ENCODE measurements at regions not wholly inside any gene's neighbourhood (a gene's known extent, or its start where the extent isn't known, plus 50 kb on each side); places are given as distances from the start of the nearest gene placed in this dataset.

- no peak for DNase-seq
These were observed 241.2 kb upstream of the HS6ST1 start for GRCh38 chr2:128559533-128560515.

DNA sequence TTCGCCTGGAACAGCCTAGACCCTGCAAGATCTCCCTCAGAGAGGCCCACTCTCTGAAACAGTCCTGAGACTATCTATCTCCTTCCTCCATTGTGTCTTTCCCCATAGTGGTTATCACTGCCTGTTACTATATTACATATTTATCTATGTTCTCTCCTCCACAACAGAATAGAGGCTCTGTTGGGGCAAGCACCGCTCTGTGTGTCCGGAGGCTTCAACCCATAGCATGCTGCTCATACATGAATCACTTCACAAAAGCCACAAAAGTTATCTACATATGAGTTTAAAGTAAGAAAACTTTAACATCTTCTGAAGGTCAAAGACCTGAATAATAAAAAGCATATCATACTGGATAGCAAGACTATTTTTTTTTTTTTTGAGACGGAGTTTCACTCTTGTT, 242.1 kb upstream of the HS6ST1 start:
- no peak for DNase-seq

DNA sequence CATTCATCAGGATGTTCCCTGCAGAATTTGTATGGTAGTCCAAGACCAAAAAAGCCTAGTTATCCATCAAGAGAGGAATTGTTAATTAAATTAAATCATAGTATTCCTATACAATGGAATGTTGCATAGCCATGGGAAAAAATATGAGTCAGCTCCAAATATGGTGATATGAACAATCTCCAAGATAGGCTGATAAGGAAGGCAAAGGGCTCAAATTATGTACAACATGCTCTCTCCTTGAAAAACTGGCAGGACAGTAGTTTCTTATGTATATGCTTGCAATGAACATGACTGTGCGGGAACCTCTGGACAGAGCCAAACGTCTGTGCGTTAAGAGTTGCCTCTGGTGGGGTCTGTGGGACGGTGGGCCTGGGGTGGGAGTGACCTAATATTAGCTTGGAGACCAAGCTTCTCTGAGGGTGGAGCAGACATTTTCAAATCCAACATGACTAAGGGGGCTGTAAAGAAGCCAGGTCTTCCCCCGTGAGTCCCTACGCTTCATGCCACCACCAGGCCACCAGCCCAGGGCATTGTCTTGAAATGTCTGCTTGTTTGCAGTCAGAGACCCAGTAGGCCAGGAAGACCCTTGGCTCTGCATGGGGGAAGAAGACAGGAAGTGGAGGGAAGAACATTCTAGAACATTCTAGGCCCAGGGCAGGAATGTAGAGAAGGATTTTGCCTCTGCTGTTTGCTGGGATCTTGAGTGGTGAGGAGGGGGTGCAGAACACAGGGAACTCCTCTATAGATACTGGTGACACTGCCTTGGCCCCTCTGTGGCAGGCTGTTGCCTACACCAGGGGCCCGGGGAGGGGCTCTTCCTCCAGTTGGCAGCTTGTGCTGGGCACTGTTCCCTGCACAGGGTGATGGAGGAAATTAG, 244.0 kb upstream of the HS6ST1 start:
- no peak for DNase-seq

- DNase-seq, result no peak
These were observed 244.7 kb upstream of the HS6ST1 start for GRCh38 chr2:128563348-128563687.

DNA sequence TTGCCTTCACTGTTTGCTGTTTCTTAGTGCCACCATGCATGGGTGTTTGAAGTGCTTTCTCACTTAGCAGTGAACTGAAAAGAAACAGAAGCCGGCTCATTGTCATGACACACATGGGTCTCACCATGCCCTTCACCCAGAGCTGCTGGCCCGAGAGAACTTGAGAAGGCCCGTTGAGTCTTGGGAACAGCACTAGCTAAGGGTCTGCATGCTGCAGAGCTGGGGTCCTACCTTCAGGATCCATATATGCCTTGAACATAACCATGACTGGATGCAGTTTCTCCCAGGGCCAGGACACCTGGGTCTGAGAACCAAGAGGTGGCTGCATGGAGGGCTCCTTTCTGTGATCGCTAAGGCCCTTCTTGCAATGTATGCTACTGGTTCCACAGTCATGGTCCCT, 245.5 kb upstream of the HS6ST1 start:
- DNase-seq, result no peak

GRCh38 chr2:128564551-128564950, 245.9 kb upstream of the HS6ST1 start:
- DNase-seq, result no peak

GRCh38 chr2:128565441-128565840, 246.8 kb upstream of the HS6ST1 start:
- DNase-seq, result no peak

DNA sequence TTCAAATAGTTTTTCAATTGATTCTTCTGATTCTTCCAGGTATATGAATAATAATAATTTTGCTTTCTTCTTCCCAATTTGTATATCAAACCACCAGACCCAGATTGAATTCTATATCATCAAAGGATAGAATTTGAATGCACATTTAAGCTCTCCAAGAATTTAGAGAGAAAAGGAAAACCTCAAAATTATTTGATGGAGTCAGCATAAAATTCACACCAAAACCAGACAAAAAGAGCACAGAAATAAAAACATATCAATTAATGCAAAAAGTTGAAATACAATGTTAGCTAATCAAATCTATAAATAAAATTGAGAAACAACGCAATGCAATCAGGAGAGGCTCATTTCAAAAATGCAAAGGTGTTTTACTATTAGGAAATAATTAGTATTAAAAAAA, 248.0 kb upstream of the HS6ST1 start:
- no peak for DNase-seq

GRCh38 chr2:128568106-128568505, 249.4 kb upstream of the HS6ST1 start:
- no peak for DNase-seq

DNA sequence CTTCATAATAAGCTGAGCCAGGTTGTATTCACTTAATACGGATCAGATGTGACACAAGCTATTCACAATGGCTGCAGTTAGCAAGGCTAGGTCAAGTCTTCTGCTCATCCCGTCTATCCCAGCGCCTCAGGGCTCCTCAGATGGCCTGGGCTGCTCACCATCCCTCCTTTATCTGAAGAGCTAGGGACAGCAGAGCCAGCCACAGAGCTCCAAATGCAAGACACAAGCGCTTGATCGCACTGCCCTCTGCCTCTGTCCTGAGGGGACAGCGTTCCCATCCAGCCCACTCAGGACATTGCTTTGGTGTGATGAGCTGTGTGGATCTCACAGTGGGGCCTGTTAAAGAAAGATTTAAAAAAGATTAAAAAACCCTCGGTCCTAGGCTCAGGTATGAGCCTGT, 254.4 kb upstream of the HS6ST1 start:
- DNase-seq, result no peak

GRCh38 chr2:128573531-128573930, 254.9 kb upstream of the HS6ST1 start:
- DNase-seq, result no peak

- no peak for DNase-seq
These were observed 258.7 kb upstream of the HS6ST1 start for GRCh38 chr2:128577141-128577930.

- no peak for DNase-seq
These were observed 260.0 kb upstream of the HS6ST1 start for GRCh38 chr2:128578406-128579390.

- DNase-seq, result no peak
These were observed 261.2 kb upstream of the HS6ST1 start for GRCh38 chr2:128579825-128580224.

DNA sequence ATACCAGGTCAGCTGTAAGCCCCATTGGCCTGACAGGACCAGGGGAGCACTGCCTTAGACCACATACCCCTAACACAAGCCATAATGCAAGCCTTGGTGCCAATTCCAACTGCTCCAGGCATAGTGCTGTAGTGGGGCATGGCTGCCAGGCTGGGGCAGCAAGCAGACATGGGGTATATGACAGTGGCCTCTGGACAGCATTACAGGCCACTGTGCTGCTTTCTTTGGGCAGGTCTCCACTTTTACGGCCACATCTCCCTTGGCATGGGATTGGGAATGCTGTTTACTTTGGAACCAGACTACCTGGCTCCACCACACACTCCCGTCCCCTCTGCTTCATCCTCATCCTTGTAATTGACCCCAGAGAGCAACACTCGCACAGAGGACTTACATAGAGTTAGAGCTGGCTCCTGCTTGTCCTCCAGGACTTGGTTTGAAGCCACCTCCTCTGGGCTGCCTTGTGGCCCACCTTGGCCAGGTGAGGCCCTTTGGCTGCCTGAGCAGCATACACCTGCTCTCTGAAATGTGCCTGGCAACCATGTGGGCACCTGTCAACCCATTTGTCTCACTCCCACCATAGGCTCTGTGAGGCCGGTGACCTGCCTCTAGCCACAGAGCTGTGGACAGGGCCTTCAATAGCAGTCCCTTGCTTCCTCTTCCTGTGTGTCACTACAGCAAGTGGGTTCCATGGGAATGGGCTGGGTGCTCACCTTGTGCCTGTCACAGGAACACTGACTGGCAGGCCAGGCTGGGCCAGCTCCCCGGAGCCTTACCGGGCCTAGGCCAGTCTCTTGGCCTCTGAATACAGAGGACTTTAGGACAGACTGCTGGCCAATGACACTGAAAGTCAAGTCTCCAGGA, 262.6 kb upstream of the HS6ST1 start:
- no peak for DNase-seq

DNA sequence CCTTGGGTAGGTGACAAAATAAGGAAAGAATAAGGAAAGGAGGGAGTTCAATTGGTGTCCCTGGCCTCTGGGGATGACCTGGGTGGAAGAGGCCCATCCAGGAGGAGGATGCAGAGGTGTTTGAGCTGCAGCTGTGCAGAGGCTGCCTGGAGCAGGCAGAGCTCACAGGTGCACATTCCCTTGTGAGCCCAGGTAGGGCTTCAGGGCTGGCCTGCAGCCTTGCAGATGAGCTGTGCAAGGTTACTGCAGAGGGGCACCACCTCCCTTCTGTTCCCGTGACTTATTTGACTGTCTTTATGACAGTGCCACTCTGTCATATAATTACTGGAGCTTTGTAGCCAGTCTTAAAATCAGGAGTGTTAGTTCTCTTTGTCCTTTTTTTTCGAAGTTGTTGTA, 263.2 kb upstream of the HS6ST1 start:
- DNase-seq, result no peak

- DNase-seq, result no peak
These were observed 265.7 kb upstream of the HS6ST1 start for GRCh38 chr2:128584296-128584890.

GRCh38 chr2:128585706-128586105, 267.0 kb upstream of the HS6ST1 start:
- peak; percentile 8 for DNase-seq

DNA sequence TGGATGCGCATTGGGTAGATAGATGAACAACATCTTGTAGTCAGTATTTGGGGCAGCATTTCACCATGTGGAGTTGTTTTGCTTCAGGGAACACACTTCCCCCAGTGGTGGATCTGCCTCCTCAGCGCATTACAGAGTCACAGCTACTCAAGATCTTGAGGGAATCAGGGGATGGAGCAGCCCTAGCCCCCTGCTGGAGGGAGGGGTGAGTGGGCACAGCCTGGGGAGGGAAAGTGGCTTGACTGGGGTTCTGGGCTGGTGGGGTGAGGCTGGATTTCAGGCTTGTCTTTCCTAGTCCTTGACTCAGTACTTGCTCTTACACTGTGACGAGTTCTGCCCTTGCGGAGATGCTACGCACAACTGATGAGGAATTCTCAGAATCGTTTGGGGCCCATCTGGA, 271.0 kb upstream of the HS6ST1 start:
- no peak for DNase-seq

GRCh38 chr2:128590309-128591021, 271.8 kb upstream of the HS6ST1 start:
- DNase-seq, result no peak

Data from T1000 (cell line).